CD4-positive, alpha-beta T cell treated with Interferon alpha-2 for 1 hour (primary cell): ENCODE measurements at regions not wholly inside any gene's neighbourhood (a gene's known extent, or its start where the extent isn't known, plus 50 kb on each side); places are given as distances from the start of the nearest gene placed in this dataset.
A peak's percentile ranks its signal among the peaks of the same experiment; 100 is the strongest.
"Not testable (repeated sequence)": the region's sequence is repeated elsewhere in the genome, so short reads cannot be mapped to it uniquely, and the experiment has no call there.

Source experiments
- DNase-seq, 2 donors: peaks; one replicate each; pipeline ENCODE4 v3.0.0-alpha.2; 2020 to 2022

DNA sequence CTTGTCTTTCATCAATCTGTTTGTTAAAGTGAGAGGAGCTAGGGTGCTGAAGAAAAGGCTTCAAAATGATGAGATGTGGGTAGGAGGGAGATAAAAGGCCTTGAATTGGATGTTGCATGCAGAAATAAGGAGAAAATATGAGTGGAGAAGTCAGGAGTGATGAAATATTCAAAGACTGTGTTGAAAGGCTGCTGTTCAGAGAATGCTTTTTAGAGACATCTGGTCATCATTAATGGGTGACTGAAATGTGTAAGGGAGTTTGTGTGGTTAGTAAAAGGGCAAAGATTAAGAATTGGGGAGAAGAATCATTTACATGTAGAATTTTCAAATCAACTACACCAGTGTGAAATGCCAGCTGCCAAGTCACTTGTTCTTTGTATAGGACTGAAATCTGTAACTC lies 383.9 kb downstream of the MAT2B start:
- DNase-seq = no peak

DNA sequence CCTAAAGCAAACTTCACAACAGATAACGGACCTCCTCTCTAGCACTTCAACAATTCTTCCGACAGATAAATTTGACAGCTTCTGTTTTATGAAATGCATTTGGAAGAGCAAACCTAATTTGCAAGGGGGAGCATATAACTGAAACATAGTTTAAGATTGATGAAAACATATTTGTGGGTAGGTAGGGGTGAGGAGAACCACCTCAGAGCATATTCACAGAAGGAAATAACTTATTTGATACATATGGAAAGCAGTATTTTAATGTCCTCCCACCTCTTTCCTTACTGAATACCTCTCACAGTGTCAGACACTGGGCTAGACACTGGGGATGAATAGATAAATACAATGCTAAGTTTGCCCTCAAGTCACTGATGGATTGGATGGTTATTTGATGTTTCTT lies 384.8 kb downstream of the MAT2B start:
- DNase-seq = no peak

DNA sequence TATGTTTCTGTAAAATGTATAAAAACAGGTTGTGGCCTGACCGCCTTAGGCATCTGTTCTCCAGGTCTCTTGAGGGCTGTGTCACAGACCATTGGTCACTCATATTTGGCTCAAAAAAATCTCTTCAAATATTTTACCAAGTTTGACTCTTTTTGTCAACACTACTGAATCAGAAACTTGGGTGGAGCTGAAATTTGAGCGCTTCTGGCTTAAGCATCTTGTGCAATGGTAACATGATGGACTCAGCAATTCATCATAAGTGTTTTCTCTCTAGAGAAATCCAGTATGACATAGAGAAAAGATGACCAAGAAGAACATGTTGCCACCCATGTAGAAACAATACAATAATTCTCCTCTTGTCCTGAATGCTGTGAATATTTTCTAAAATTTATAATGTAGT lies 387.9 kb downstream of the MAT2B start:
- DNase-seq = no peak

DNA sequence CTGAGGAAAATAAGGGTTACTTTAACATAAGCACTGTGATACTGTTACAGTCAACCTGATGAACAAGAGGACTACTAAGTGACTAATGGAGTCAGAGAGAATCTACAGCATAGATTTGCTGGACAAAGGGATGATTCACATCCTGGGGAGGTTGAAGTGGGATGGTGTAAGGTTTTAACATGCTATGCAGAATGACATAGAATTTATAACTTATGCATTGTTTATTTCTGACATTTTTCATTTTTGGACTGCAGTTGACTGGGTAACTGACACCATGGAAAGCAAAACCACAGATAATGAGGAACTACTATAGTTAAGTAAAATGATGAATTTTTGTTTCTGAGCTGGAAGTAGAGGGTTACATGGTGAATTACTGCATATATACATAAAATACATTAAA lies 389.2 kb downstream of the MAT2B start:
- DNase-seq = no peak

DNA sequence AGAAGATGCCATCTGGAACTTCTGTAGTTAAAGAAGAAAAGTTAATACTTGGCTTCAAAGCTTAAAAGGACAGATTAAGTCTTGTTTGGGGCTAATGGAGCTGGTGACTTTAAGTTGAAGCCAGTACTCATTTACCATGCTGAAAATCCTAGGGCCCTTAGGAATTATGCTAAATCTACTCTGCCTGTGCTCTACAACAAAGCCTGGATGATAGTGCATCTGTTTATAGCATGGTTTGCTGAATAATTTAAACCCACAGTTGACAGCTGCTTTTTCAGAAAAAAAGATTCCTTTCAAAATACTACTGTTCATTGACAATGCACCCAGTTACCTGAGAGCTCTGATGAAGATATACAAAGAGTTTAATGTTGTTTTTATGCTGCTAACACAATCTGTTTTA lies 393.5 kb downstream of the MAT2B start:
- no peak for DNase-seq

DNA sequence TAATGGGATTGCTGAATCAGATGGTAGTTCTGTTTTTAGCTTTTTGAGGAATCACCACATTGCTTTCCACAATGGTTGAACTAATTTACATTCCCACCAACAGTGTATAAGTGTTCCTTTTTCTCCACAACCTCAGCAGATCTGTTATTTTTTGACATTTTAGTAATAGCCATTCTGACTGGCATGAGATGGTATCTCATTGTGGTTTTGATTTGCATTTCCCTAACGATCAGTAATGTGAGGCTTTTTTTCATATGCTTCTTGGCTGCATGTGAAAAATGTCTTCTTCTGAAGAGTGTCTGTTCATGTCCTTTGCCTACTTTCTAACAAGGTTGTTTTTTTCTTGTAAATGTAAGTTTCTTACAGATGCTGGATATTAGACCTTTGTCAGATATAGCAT lies 402.4 kb downstream of the MAT2B start:
- not testable (repeated sequence) for DNase-seq

DNA sequence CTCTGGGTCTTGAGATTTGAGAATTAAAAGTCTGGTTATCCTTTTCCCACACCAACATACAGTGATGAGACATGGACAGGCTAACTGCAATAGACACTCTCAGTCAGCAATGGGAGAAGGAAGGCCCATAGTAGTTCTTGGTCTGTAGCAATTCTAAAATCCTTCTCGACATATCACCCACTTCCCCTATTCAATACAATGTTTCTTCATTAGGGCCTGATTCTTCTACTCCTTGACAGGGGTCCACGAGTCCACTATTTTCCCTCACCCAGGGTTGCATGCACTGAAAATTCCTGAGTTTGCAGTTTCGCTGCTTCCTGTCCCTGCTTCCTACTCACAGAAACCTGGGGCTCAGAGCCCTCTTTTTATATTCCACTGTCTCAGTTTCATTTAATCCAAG lies 402.8 kb downstream of the MAT2B start:
- no peak for DNase-seq

DNA sequence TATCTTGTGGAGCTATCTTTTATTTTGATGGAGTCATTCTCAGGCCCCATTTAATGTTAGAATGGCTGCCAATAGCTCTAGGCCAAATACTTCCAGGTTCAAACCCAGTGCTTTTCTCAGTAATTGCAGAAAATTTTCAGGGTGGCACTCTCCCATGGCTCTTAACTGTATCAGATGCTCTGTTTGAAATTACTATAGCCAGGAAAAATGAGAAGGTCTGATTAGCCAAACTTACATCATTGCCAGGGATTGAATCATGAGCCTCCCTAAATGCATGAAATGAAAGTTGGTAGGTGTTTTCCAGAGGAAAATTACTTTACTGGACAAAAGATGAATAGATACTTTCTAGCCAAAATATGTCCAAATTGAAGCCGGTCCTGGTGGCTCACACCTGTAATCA lies 404.8 kb downstream of the MAT2B start:
- no peak for DNase-seq

DNA sequence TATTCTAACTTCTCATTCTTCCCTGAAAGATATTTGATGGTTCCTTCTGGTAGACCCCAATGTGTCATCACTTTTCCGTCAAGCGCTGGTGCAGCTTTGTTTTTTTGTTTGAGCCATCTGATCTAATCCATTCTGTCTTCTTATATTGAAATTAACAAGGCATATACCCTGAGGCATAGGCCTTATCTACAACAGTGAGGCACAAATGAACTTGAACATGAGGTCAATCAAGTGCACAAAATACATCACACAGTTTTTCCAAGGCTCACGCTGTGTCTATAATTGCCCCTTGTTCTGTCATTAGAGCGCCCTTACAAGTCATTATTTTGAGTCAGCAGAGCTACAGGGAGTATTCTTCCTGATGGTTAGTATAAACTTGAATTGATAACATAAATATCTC lies 406.6 kb downstream of the MAT2B start:
- no peak for DNase-seq

DNA sequence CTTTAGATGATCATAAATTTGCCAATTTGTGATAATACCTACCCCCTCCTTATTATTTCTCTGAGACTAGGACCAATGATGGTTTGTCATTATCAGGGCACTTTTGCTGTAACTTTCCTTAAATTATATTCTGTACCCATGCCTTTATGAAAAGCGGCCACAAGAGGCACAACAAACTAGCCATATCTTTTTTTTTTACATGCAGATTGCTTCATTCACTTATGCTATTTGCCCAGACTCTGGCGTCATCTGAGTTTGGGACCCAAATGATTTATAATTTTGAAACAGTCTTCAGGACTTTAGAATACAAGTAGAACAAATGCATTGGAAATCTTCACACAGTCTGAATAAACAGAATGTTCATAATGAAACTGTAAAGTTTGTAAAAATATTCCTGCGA lies 408.1 kb downstream of the MAT2B start:
- no peak for DNase-seq

DNA sequence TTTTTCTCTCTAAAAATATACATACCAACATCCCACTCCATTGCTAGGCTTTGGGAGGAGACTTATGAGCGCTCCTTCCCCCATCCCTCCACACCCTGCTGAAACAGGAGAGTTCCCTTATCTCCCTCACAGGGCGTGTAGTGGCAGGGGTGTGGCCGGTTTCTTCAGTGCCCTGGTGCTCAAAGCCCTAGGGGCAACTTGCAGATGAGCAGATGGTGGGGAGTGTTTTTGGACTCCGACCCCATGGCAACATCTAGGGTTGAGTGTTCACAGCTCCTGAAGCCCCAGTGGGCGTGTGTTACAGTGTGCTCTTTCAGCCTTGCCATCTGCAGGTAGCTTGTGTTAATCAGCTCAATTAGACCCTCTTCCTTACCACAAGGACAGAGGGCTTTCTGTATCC lies 409.5 kb downstream of the MAT2B start:
- DNase-seq = peak in 1 of 2 donors; percentile 83

DNA sequence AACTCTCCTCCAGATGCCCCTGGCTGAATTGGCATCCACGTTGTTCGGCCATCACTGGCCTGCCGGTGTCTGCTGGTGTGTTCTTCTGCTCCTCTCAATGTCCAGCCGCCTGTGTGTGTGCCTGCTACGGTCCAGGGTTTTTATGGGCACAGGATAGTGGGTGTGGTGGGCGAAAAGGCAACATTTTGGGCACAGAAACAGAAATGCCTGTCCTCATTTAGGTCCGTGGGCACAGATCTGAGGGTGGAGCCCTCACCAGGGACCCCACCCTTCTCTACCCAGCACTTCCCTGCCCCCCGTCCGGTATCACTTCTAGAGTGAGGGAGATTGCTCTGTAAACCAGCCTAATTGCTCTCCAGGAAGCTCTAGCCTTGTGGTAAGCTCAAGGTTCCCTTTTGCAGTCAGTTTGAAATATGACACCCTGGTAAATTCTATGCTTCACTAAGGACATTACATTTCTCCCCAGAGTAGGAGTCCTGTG lies 410.1 kb downstream of the MAT2B start:
- DNase-seq = peak in 1 of 2 donors; percentile 66

DNA sequence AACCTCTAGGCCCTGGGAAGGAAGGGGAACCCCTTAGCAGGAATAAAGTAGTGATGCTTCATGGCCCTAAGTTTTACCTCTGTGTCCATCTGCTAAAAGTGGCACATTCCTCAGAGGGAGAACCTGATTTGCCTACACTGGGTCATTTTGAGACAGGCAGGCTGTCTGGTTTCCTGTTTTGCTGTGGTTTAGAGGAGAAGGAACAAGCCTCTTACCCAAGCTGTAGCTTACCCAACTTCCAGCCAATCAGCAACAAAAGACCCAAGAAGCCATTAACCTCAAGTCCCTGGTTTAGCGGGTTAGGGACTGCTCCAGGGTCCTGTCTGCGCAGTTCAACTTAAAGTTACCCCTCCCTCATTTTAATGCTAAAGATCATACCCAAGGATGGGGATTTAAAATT lies 411.0 kb downstream of the MAT2B start:
- peak; percentile 26 to 70 for DNase-seq

DNA sequence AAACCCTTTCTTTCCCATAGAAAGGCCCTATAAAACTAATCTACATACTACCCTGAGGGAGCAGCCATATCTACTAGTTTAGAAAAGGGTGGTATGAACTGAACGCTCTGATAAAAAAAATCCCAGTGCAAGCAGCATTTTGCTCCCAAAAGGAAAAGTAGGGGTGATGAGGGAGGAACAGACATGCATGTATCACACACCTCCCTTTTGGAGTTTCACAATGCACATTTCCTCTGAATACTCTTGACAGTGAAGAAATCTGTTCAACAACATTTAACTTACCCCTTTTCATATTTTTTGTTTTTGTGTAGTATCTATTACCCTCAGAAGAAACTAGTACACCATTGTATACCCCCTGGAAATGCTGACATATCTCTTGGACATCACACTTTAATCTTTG lies 411.4 kb downstream of the MAT2B start:
- DNase-seq = no peak

DNA sequence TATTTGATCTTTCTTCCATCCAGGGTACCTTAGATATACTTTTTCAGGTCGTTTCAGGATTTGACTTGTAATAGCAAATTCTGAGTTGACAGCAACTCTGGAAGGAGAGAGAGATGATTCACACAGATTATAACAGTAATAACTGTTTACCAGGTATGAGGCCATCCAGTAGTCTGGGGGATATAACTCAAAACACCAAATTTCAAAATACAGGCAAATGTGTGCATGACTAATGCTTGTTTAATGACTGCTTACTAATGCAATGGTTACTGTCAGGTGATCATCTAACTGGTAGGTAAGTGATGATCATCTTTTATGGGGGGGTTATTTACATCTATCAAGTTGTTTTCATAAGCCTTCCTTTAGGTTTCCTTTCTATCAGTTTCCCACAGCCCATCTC lies 412.3 kb downstream of the MAT2B start:
- no peak for DNase-seq

DNA sequence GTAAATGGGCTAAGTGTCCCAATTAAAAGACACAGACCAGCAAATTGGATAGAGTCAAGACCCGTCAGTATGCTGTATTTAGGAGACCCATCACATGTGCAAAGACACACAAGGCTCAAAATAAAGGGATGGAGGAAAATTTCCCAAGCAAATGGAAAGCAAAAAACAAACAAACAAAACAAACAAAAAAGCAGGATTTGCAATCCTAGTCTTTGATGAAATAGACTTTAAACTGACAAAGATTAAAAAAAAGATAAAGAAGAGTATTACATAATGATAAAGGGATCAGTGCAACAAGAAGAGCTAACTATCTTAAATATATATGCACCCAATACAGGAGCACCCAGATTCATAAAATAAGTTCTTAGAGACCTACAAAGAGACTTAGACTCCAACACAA lies 429.6 kb downstream of the MAT2B start:
- not testable (repeated sequence) for DNase-seq

DNA sequence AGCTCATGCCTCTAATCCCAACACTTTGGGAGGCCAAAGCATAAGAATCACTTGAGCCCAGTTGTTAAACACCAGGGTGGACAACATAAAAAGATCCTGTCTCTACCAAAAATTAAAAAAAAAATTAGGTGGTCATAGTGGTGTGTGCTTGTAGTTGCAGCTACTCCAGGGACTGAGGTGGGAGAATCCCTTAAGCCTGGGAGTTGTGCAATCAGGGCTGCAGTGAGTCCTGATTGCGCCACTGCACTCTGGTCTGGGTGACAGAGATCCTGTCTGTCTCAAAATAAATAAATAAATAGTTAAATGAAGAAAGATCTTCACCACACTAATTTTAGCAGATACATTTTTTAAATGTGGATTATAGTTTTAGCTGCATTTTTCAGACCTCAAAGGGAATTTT lies 433.2 kb downstream of the MAT2B start:
- DNase-seq = peak in 1 of 2 donors; percentile 17

DNA sequence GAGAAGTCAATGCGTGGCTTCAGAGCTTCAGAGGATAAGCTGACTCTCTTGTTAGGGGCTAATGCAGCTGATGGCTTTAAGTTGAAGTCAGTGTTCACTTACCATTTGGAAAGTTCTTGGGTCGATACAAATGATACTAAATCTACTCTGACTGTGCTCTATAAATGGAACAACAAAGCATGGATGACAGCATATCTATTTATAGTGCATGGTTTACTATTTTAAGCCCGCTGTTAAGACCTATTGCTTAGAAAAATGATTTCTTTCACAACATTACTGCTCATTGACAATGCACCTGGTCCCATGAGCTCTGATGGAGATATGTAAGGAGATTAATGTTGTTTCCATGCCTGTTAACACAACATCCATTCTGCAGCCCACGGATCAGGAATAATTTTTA lies 435.7 kb downstream of the MAT2B start:
- DNase-seq = no peak

DNA sequence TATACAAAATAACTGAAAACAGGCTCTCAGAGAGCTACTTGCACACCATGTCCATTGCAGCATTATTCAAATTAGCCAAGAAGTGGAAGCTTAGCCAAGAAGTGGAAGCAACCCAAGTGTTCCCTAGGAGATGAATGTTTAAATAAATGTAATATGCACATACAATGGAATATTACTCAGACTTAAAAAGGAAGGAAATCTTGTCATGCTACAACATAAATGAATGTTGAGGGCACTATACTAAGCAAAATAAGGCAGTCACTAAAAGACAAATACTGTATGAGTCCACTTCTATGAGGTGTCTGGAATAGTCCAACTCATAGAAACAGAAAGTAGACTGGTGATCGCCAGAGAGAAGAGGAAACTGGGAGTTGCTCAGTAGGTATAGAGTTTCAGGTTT lies 438.1 kb downstream of the MAT2B start:
- no peak for DNase-seq

DNA sequence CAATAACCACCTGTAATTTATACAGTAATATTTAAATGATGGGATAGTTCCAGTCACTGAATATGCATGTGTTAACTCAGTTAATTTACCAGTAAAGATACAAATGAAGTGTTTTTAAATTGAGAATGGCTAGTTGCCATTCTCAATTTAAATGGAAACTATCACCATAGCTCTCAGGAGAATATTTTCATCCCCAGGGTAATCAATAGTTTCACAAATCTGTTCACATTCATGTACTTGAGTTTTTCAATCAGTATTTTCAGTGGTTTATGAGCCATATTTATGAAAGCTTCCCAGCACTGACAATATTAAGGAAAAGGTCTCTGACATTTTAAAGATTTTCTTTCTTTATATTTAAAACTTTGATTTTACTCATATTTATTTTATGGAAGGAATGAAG lies 439.3 kb downstream of the MAT2B start:
- DNase-seq = no peak

DNA sequence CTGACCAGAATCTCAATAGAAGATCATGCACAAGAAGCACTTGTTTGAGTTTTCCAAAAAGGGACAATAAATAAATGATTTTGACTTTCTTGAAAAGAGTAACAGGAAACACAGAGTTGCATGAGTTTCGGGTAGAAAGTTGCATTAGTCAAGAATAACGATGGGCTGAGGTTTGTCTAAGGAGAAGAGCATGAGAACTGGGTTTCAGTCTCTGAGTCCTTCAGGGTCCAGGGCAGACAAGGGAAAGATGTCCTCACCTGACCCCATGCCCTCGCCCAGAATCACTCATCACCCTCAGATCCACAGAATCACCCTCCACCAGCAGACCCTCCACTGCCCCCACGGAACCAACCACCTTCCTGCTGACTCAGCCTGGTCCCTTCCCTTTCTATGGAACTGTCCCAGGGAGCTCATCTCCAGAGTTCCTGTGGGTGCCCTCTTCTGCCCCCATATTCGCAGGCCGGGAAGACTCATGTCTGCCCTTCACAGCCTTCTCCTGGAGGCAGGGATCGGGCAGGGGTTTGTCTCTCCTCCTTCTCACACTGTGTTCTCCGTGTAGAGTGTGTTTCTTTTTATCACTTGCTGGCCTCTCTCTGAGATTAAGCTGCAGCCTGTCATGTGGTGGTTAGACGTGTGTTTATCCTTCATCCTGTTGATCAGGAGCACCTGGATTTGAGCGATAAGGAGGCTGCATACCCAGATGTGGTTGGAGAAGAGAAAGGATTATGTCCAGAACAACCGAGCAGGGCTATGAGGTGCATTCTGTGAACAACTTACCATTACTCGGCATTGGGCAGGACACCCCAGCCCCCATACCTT lies 442.6 kb downstream of the MAT2B start:
- DNase-seq = no peak

DNA sequence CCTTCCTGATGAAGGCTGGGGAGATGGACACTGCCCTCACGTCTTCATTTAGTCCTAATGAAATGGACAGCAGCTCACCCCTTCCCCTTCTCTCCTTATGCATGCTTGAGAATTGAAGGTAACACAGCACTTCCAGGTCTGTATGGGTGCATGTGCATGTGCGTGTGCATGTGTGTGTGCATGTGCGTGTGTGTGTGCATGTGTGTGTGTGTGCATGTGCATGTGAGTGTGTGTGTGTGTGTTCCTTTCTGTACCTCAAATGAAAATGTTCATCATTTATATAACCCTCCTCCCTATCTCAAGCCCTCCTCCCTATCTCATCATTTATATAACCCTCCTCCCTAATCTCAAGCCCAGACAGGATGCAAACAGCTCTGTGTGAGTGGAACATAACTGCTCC lies 444.8 kb downstream of the MAT2B start:
- no peak for DNase-seq

DNA sequence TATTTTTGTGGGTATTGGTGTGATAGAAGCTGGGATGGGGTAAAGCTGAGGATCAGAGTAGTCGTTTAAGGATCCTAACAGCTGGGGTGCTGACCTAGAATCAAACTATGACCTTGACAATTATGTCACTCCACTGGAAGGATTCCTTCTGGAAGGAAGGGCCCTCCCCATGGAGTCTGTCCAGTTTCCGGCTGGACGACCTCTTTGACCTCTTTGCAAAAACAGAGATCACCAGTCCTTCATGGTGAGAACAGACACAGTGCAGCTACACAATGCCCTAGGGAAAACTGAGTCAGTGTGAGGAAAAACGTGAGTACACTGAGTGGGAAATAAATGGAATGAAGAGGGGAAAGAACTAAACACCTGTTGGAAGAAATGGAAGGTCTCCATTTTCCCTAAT lies 445.6 kb downstream of the MAT2B start:
- no peak for DNase-seq

DNA sequence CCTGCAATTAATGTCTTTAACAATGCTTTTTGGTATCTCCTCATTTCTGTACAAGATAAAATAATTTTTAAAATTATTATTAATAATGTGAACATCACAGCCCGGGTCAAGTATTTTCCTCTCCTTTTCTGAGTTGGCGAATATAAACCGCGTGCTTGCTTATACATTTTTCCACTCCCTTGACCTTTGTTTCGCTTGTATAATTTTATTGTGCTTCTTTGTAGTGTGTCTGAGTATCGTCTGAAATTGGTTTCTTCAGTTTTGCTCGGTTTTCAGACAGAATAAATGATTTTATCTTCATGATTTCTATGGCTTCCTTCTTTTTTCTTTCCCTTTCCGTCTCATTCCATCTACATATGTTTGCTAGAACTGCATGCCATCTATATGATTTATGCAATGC lies 448.5 kb downstream of the MAT2B start:
- DNase-seq = no peak

DNA sequence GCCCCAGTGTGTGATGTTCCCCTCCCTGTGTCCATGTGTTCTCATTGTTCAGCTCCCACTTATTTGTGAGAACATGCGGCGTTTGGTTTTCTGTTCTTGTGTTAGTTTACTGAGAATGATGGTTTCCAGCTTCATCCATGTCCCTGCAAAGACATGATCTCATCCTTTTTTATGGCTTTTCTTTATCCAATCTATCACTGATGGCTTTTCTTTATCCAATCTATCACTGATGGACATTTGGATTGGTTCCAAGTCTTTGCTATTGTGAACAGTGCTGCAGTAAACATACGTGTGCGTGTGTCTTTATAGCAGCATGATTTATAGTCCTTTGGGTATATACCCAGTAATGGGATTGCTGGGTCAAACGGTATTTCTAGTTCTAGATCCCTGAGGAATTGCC lies 455.8 kb downstream of the MAT2B start:
- DNase-seq = not testable (repeated sequence)
